HG03575 (cell line): ENCODE measurements at regions not wholly inside any gene's neighbourhood (a gene's known extent, or its start where the extent isn't known, plus 50 kb on each side); places are given as distances from the start of the nearest gene placed in this dataset.
A peak's percentile ranks its signal among the peaks of the same experiment; 100 is the strongest.

Experiments
- ATAC-seq: cut with Tn5 transposase; IDR thresholded peaks from one replicate; pipeline ENCODE4 v1.9.1; 2021; ENCODE audit not compliant: unreplicated experiment, insufficient number of reproducible peaks, low FRiP score; ENCODE audit errors: extremely low read depth

DNA sequence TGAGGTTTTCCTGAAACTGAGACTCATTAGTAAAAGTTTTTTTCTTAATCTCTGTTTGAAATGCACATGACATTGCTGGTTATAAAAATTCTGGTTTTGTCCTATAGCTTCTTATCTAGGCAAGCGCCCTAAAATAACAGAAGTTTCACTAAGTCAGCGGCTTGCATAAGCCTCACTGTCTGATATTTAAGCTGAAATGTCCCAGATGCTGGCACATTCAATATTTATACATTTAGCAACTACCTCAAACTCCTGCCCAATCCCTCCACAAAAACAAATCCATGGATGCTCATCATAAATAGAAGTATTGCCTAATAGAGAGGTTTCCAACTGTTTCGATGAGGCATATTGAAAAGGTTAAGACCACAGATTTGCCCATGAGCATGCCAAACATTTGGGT lies 83.1 kb upstream of the EGR2 start:
- ATAC-seq = no peak

DNA sequence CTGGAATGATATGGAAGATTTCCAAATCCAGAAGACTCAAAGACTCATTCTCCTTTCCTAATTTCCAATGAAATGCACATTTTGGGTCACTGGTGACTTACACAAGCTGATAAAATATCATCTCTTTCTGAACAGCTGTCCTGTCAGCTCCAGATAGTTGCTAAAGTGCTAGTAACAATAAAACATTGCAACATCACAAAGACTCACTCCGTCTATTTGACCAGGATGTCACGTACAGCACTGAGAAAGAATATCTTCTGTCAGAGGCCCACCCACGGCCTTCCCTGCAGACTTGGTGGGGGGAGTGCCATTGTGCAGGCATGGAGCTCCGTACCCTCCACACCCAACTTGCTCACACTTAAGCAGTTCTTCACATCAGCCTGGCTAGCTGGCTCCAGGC lies 78.9 kb upstream of the EGR2 start:
- no peak for ATAC-seq

GRCh38 chr10:62894156-62894555 lies 78.0 kb upstream of the EGR2 start:
- ATAC-seq = no peak

GRCh38 chr10:62893036-62893435 lies 76.9 kb upstream of the EGR2 start:
- no peak for ATAC-seq

- ATAC-seq = no peak
These were observed 74.2 kb upstream of the EGR2 start for GRCh38 chr10:62890395-62890794.

DNA sequence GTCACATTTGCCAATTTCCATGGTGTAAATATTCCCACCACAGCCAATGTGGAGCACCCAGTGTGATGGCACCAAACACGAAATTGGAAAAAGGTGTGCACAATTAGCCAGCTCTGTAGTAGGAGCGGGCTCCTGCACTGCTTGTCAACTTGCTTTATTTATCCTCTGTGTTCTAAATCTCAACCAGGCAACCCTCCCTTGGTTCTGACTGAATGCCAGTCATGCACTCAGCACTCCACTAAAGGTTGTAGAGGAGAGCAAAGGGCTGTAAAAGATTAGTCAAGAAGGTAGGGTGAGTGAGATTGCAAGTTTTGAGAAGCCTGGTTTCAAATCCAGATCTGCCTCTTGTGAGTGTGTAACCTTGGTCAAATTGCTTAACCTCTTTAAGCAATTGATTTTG lies 71.5 kb upstream of the EGR2 start:
- no peak for ATAC-seq

GRCh38 chr10:62885684-62886461 lies 69.7 kb upstream of the EGR2 start:
- ATAC-seq = no peak

DNA sequence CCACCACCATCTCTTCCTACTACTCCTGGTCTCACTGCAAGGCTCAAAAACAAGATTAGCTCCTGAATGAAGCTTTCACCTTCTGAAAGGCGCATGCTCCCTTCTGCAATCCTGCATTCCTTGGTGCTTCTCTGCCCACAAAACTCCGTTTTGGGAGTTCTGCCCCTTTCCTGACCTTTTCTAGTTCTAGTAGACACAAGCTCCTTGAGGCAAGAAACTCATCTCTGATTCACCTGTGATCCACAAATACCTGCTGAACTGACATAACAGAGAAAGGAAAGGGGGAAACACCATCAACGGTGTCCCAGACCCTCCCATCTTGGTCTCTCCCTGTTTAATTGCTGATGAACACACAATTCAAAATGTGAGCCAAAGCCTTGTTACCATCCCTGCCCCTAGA lies 64.0 kb upstream of the EGR2 start:
- ATAC-seq = no peak

GRCh38 chr10:62873866-62874265 lies 57.7 kb upstream of the EGR2 start:
- ATAC-seq = no peak

DNA sequence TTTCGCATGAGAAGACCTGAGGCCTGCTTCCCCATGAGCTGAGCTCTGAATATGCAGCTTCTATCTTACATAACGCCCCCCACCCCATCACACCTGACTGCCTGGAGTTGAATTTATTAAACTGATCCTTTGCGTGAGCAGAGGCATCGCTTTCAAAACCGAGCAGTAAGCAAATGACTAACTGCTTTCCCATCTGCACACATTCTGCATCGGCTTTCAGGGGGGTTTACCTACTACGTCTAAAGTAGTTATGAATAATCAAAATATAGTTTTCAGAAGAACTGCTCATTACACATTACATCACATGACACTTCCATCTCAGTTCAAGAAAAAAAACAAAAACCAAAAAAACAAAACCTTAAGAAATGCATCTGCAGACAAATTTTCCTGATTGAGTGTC lies 54.7 kb upstream of the EGR2 start:
- peak; percentile 50 for ATAC-seq

GRCh38 chr10:62869958-62870357 lies 53.8 kb upstream of the EGR2 start:
- no peak for ATAC-seq

GRCh38 chr10:62866941-62867340 lies 50.8 kb upstream of the EGR2 start:
- ATAC-seq = no peak

GRCh38 chr10:62866451-62866850 lies 50.3 kb upstream of the EGR2 start:
- no peak for ATAC-seq
